DMS53 (cell line): ENCODE measurements at regions not wholly inside any gene's neighbourhood (a gene's known extent, or its start where the extent isn't known, plus 50 kb on each side); places are given as distances from the start of the nearest gene placed in this dataset.
A peak's percentile ranks its signal among the peaks of the same experiment; 100 is the strongest.
"Not testable (repeated sequence)": the region's sequence is repeated elsewhere in the genome, so short reads cannot be mapped to it uniquely, and the experiment has no call there.

Source experiments
- DNase-seq: peaks from one replicate; lab custom pipeline; 2025; lab: John Stamatoyannopoulos, UW

- no peak for DNase-seq
These were observed 419.6 kb downstream of the SOX11 start for GRCh38 chr2:6111781-6112261.

GRCh38 chr2:6113786-6114185 lies 421.6 kb downstream of the SOX11 start:
- DNase-seq, result no peak

- no peak for DNase-seq
These were observed 435.5 kb downstream of the SOX11 start for GRCh38 chr2:6127718-6128117.

- peak; percentile 14 for DNase-seq
These were observed 447.0 kb downstream of the SOX11 start for GRCh38 chr2:6139142-6139541.

- peak; percentile 66 for DNase-seq
These were observed 447.7 kb downstream of the SOX11 start for GRCh38 chr2:6139916-6140315.

GRCh38 chr2:6140509-6140908 lies 448.3 kb downstream of the SOX11 start:
- DNase-seq, result no peak

GRCh38 chr2:6143812-6144211 lies 451.6 kb downstream of the SOX11 start:
- no peak for DNase-seq

GRCh38 chr2:6147215-6147614 lies 455.0 kb downstream of the SOX11 start:
- not testable (repeated sequence) for DNase-seq

GRCh38 chr2:6148882-6149281 lies 456.7 kb downstream of the SOX11 start:
- DNase-seq, result no peak

GRCh38 chr2:6159606-6160005 lies 467.4 kb downstream of the SOX11 start:
- no peak for DNase-seq

- no peak for DNase-seq
These were observed 471.7 kb downstream of the SOX11 start for GRCh38 chr2:6163932-6164331.

- no peak for DNase-seq
These were observed 473.0 kb downstream of the SOX11 start for GRCh38 chr2:6164986-6165747.

GRCh38 chr2:6167592-6168138 lies 475.5 kb downstream of the SOX11 start:
- no peak for DNase-seq

- no peak for DNase-seq
These were observed 476.3 kb downstream of the SOX11 start for GRCh38 chr2:6168485-6168884.

GRCh38 chr2:6171294-6171693 lies 479.1 kb downstream of the SOX11 start:
- DNase-seq, result no peak

GRCh38 chr2:6177811-6178210 lies 485.6 kb downstream of the SOX11 start:
- DNase-seq, result no peak

- DNase-seq, result peak; percentile 18
These were observed 489.3 kb downstream of the SOX11 start for GRCh38 chr2:6181525-6181924.

GRCh38 chr2:6181926-6182325 lies 489.7 kb downstream of the SOX11 start:
- no peak for DNase-seq

- no peak for DNase-seq
These were observed 491.0 kb downstream of the SOX11 start for GRCh38 chr2:6183226-6183625.

- DNase-seq, result peak; percentile 81
These were observed 492.5 kb downstream of the SOX11 start for GRCh38 chr2:6184532-6185292.

- peak; percentile 88 for DNase-seq
These were observed 494.4 kb downstream of the SOX11 start for GRCh38 chr2:6186332-6187151.

GRCh38 chr2:6196449-6196848 lies 504.3 kb downstream of the SOX11 start:
- DNase-seq, result no peak
